ENCODE measurements at regions not wholly inside any gene's neighbourhood (a gene's known extent, or its start where the extent isn't known, plus 50 kb on each side); places are given as distances from the start of the nearest gene placed in this dataset.

DNA sequence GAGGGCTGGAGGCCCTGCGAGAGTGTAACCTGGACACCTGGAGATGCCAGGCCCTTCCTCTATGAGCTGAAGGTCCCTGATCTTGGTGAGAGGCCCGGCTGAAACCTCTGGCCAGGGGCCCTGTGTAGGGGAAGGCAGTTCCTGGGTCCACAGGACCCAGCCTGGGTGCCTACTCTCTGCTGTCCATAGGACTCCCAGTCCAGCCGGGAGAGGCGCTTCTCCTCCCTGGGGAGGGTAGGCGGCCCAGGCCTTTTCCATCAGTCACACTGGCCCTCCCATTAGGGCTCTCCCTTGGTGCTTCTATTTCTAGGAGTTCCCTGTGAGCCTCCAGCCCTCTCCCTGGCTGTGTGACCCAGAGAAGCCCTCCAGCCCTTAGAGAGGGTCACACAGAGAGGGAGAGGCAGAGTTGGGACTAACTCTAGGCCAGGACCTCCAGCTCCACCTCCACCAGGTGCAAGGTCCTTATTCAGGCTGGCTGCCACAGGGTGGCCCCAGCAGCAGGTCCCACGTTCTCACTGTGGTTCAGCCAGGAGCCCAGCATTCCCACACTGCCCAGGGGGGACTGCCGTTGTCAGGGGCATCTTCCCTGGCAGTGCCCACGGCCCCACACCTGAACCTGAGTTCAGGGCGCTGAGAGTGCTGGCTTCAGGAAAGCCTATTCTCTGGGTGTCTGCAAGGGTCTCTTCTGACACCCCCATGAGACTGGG, 146.8 kb downstream of the SMAD6 start:
- no peak for DNase-seq

DNA sequence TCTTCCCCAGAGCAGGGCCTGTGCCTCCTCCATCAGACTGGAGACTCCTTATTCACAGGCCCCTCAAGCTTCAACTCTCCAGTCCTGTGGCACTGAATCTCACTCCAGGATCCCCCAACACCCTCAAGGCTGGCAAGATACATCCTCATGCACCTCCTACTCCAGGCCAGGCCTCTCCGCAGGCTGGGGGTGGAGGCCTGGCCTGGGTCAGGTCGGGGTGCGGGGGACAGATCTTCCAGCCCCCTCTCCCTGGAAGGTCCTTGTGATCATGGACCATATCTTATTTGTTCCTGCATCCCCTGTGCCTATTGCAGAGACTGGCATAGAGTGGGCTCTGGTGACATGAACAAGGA, 147.3 kb downstream of the SMAD6 start:
- DNase-seq: no peak

DNA sequence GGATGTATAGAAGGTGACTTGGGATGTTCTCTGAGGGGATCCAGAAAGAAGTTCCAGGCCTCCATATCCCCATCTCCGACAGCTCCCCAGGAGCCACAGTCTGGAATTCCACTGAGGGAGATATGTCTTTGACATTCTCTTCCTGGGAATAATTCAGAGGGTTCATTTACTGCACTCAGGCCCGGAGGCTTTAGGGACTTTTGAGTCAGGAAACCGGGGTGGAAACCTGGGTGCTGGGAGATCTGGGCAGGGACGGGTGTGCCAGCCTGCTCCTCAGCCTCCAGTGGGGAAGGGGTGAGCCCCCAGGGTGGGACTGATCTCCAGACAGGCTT, 147.7 kb downstream of the SMAD6 start:
- DNase-seq: no peak

DNA sequence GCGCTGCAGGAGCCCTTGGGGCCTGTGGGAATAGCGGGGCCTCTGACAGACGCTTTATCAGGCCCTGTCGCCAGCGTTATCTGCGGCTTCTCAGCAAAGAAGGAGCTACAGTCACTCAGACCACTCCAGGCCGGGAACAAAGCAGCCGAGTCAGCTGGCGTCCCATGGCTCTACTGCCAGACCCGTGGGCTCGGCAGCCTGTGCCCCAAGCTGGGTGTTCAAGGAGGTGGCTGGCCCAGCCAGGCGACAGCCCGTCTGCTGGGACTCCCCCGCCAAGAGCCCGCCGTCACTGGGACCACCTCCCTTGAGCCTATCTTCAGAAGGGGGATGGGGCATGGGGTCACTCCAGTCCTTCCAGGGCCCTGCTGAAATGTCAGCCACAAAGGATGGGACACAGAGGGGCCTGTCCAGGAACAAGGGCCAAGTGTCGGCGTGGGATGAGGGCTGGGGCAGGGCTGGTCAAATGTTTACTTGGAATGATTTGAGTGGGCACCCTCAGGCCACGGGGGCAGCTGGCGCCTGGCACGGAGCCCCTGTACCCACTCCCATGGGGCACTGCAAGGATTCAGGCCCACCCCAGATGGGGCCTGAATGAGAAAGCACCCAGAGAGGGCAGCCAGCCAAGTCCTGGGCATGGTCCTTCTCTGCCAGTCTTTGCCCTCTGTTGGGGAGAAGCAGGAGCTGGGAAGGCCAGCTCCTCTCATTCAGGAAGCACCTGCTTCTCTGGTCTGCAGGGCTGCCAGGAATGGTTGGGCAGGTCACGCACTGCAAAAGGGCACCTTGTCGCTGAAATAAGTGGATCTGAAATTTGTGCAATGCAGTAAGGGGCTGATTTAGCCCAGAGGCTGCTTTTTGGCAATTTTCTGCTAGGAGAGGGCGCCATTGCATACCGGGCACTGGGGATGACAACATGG, 148.3 kb downstream of the SMAD6 start:
- DNase-seq: peak; percentile 20

GRCh38 chr15:66850996-66851310, 148.9 kb downstream of the SMAD6 start:
- no peak for DNase-seq

DNA sequence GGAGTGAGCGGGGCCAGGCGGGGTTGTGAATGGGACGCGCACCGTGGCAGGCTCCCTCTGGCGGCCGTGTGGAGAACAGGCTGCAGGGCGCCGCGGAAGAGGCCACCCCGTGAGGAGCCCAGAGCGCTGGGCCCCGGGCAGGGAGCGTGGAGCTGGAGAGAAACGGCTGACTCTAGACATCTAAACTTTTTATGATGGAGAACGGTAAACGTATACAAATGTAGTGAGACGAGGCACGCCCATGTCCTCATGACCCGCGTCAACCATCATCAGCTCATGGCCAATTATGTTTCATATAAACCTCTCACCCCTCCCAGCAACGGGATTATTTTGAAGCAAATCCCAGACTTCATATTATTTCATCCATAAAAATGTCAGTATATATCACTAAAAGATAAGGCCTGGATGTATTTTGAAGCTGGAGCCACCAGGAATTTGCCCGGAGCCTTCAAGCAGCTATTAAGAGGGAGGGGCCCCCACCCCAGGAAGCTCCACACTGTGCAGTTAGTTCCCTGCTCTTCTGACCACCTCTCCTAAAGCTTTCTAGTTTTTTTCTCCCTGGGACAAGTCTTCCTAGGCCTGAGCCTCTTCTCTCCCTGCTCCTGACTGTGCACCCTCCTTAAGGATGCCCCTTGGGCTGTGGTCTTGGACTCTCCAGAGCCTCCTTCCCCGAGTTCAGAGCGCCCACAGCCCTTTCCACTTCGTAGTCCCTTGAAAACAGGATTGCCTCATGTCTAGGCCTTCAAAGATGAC, 149.5 kb downstream of the SMAD6 start:
- DNase-seq: peak; percentile 67

- DNase-seq: no peak
These were observed 150.2 kb downstream of the SMAD6 start for GRCh38 chr15:66852064-66852905.

- DNase-seq: no peak
These were observed 152.3 kb downstream of the SMAD6 start for GRCh38 chr15:66854012-66854965.

- no peak for DNase-seq
These were observed 153.0 kb downstream of the SMAD6 start for GRCh38 chr15:66855041-66855440.

DNA sequence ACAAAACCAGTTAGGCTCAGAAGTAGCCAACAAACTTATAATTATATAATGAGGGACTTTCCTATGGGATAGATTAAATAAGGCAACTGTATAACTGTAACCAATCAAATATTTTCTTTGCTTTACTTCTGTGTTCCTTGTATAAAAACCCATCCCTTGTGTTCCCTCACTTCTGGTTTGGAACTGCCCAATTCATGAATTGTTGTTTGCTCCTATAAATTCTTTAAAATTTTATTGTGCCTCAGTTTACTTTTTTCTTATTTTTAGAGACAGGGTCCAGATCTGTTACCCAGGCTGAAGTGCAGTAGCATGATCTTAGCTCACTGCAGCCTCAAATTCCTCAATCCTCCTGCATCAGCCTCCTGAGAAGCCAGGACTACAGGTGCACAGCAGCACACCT, 155.7 kb downstream of the SMAD6 start:
- DNase-seq: no peak

DNA sequence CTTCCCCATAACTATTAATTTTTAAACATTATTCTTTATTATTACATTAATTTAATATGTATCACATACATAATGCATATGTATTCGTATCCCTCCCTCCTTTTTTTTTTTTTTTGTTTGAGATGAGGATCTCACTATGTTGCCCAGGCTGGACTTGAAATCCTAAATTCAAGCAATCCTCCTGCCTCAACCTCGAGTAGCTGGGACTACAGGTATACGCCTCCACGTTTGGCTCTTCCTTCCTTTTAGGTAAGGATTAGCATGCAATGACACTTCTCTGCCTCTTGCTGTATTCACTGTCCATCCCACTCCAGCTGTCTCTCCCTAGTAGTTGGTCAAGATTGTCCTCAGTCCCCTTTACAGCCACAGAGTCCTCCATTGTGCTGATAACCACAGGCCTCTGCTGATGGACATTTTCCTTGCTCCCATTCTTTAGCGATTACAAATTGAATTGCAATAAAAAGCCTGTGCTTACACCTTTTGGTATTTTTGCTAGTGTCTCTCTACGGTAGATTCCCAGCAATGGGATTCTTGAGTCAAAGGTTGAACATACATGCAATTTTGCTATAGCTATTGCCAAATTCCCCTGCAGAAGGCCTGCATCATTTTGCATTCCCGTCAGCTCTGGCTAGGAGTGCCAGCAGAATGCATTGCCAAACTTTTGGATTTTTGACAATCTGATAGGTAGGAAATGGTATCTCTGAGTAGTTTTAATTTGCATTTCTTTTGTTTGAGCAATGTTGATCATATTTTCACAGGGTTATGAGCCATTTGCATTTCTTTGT, 156.6 kb downstream of the SMAD6 start:
- DNase-seq: no peak

- no peak for DNase-seq
These were observed 157.7 kb downstream of the SMAD6 start for GRCh38 chr15:66859688-66860253.

- DNase-seq: no peak
These were observed 158.8 kb downstream of the SMAD6 start for GRCh38 chr15:66860844-66861243.

GRCh38 chr15:66862111-66862939, 160.3 kb downstream of the SMAD6 start:
- no peak for DNase-seq

GRCh38 chr15:66862940-66863335, 160.9 kb downstream of the SMAD6 start:
- peak; percentile 25 for DNase-seq

DNA sequence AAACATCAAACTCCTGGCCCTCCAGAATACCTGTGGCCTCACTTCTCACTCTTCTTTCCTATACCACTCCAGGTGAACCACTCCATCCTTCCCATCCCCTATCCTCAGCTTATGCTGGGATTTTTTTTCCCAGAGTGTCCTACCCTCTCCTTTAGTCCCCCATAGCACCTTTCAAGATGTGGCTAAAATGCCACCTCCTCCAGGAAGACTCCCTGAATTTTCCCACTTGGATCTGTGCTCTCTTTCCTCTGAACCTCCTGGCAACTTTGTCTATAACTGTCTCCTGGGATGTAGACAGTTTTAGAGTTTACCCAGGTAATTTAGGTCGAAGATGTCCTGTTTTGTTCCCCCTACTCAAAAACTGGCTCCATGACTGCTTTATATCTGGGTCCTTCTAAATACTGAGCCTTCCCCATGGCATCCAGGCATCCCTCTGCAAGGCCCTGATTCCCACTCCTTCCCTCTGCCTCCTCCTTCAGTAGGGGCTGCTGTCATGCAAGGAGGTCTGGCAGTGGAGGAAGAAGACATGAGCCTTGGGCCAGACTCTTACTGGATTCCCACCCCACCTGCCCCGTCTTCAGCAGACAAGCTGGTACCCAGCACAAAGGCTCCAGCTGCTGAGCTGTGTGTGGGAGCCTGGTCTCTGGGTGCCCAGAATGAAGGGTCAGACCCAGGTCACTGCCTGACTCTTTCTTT, 161.5 kb downstream of the SMAD6 start:
- no peak for DNase-seq

- DNase-seq: no peak
These were observed 162.2 kb downstream of the SMAD6 start for GRCh38 chr15:66864086-66864830.

GRCh38 chr15:66864871-66865281, 162.8 kb downstream of the SMAD6 start:
- DNase-seq: no peak
